Smooth muscle cell (in vitro differentiated cells): ENCODE measurements at regions not wholly inside any gene's neighbourhood (a gene's known extent, or its start where the extent isn't known, plus 50 kb on each side); places are given as distances from the start of the nearest gene placed in this dataset.

Experiments
- DNase-seq: peaks from one replicate; lab custom pipeline; 2025; ENCODE audit not compliant: unreplicated experiment; lab: John Stamatoyannopoulos, UW
- H2AFZ ChIP-seq: fragments of 200-600 bp; sonication (generic); 2 replicates; pipeline ENCODE4 v1.6.0; 2016; ENCODE audit warnings: antibody characterized with exemption, low read depth, mild to moderate bottlenecking
- H3F3A ChIP-seq: fragments of 200-600 bp; sonication (generic); 2 replicates; pipeline ENCODE4 v1.6.0; 2017; ENCODE audit warnings: antibody characterized with exemption, low read depth
- H3K27ac ChIP-seq: fragments of 200-600 bp; sonication (generic); 2 replicates; pipeline ENCODE4 v1.5.1; 2016; ENCODE audit warnings: low read depth, mild to moderate bottlenecking
- H3K27me3 ChIP-seq: fragments of 200-600 bp; sonication (generic); 2 replicates; pipeline ENCODE4 v1.6.1; 2016; ENCODE audit warnings: low read depth, mild to moderate bottlenecking
- H3K36me3 ChIP-seq: fragments of 200-600 bp; sonication (generic); 2 replicates; pipeline ENCODE4 v1.5.1; 2016; ENCODE audit warnings: low read depth
- H3K4me1 ChIP-seq: fragments of 200-600 bp; sonication (generic); 2 replicates; pipeline ENCODE4 v1.5.1; 2016; ENCODE audit warnings: low read depth
- H3K4me2 ChIP-seq: fragments of 200-600 bp; sonication (generic); 2 replicates; pipeline ENCODE4 v1.6.0; 2016; ENCODE audit warnings: mild to moderate bottlenecking
- H3K4me3 ChIP-seq: fragments of 200-600 bp; sonication (generic); 2 replicates; pipeline ENCODE4 v1.5.1; 2016; ENCODE audit warnings: mild to moderate bottlenecking
- H3K79me2 ChIP-seq: fragments of 200-600 bp; sonication (generic); 2 replicates; pipeline ENCODE4 v1.6.0; 2016; ENCODE audit warnings: low read depth, mild to moderate bottlenecking
- H3K9ac ChIP-seq: fragments of 200-600 bp; sonication (generic); 2 replicates; pipeline ENCODE4 v1.6.0; 2016; ENCODE audit warnings: low read depth
- H3K9me3 ChIP-seq: fragments of 200-600 bp; sonication (generic); replicated peaks from 2 replicates; pipeline ENCODE4 v1.5.1; 2016; ENCODE audit warnings: low read depth
- H4K20me1 ChIP-seq: fragments of 200-600 bp; sonication (generic); 2 replicates; pipeline ENCODE4 v1.6.0; 2016; ENCODE audit warnings: low read depth
- CTCF ChIP-seq: fragments of 200-600 bp; sonication (generic); IDR thresholded peaks from 2 replicates; pipeline ENCODE4 v1.5.1; 2017; ENCODE audit warnings: borderline replicate concordance, mild to moderate bottlenecking, antibody characterized with exemption; ENCODE audit not compliant: insufficient read depth, poor library complexity, severe bottlenecking
- WGBS: methylation state at CpG from one replicate; pipeline ENCODE4 v1.1.7; 2016; ENCODE audit warnings: low lambda C conversion rate; 5-methylcytosine and 5-hydroxymethylcytosine counted together

GRCh38 chr13:104705031-104705750, 1639.0 kb upstream of the SLC10A2 start:
- 83% methylated on average over 7 of the region's 7 CpGs for WGBS
- H3K27me3 ChIP-seq = no peaks in the 10 kb centered on the region
- no peaks in the 10 kb centered on the region for H3K36me3 ChIP-seq
- no peak overlapping the region for H3K9ac ChIP-seq
- no peak for DNase-seq
- H2AFZ ChIP-seq = no peak overlapping the region
- H4K20me1 ChIP-seq = no peaks in the 10 kb centered on the region
- H3K9me3 ChIP-seq = no peaks in the 10 kb centered on the region
- TF ChIP-seq CTCF = no peak
- no peaks in the 10 kb centered on the region for H3K79me2 ChIP-seq
- H3K4me1 ChIP-seq = no peaks in the 10 kb centered on the region
- no peaks in the 10 kb centered on the region for H3F3A ChIP-seq
- H3K27ac ChIP-seq = no peak overlapping the region
- no peak overlapping the region for H3K4me3 ChIP-seq
- no peak overlapping the region for H3K4me2 ChIP-seq

- Histone ChIP-seq H3K4me2 (no peak overlapping the region), H3K27me3 (no peaks in the 10 kb centered on the region), H3K9ac (no peak overlapping the region), H3K36me3 (no peaks in the 10 kb centered on the region), H3K79me2 (no peaks in the 10 kb centered on the region), H3K4me3 (no peak overlapping the region), H3K9me3 (no peaks in the 10 kb centered on the region), H3K27ac (no peak overlapping the region), H2AFZ (no peak overlapping the region), H3K4me1 (no peaks in the 10 kb centered on the region), H3F3A (no peaks in the 10 kb centered on the region), H4K20me1 (no peaks in the 10 kb centered on the region)
- WGBS = 78% methylated on average over 3 of the region's 3 CpGs
- no peak for TF ChIP-seq CTCF
- no peak for DNase-seq
Observed at GRCh38 chr13:104701591-104701990, 1635.4 kb upstream of the SLC10A2 start.

- Histone ChIP-seq H2AFZ (no peak overlapping the region), H3K9ac (no peak overlapping the region), H3K79me2 (no peaks in the 10 kb centered on the region), H3K4me3 (no peak overlapping the region), H3K27me3 (no peaks in the 10 kb centered on the region), H3K36me3 (no peaks in the 10 kb centered on the region), H3K4me2 (no peak overlapping the region), H3K9me3 (no peaks in the 10 kb centered on the region), H3F3A (no peaks in the 10 kb centered on the region), H4K20me1 (no peaks in the 10 kb centered on the region), H3K27ac (no peak overlapping the region), H3K4me1 (no peaks in the 10 kb centered on the region)
- DNase-seq = no peak
- TF ChIP-seq CTCF = no peak
Observed at GRCh38 chr13:104694397-104694796, 1628.2 kb upstream of the SLC10A2 start.

GRCh38 chr13:104693126-104693525, 1626.9 kb upstream of the SLC10A2 start:
- no peak for DNase-seq
- 87% methylated on average over 4 of the region's 4 CpGs for WGBS
- H3K79me2 ChIP-seq = no peaks in the 10 kb centered on the region
- H3K4me3 ChIP-seq = no peak overlapping the region
- H3K27me3 ChIP-seq = no peaks in the 10 kb centered on the region
- TF ChIP-seq CTCF = no peak
- no peak overlapping the region for H3K27ac ChIP-seq
- H3K9me3 ChIP-seq = no peaks in the 10 kb centered on the region
- H4K20me1 ChIP-seq = no peaks in the 10 kb centered on the region
- no peak overlapping the region for H3K9ac ChIP-seq
- no peaks in the 10 kb centered on the region for H3F3A ChIP-seq
- no peaks in the 10 kb centered on the region for H3K36me3 ChIP-seq
- H3K4me2 ChIP-seq = no peak overlapping the region
- H3K4me1 ChIP-seq = no peaks in the 10 kb centered on the region
- no peak overlapping the region for H2AFZ ChIP-seq
